Activated naive CD4-positive, alpha-beta T cell (primary cell): ENCODE measurements at regions not wholly inside any gene's neighbourhood (a gene's known extent, or its start where the extent isn't known, plus 50 kb on each side); places are given as distances from the start of the nearest gene placed in this dataset.
"Not testable (repeated sequence)": the region's sequence is repeated elsewhere in the genome, so short reads cannot be mapped to it uniquely, and the experiment has no call there.

Experiments
- DNase-seq, 4 experiments: peaks; one replicate each; lab custom pipeline; 2025; lab: John Stamatoyannopoulos, UW

GRCh38 chr1:193408782-193409293 lies 222.4 kb upstream of the B3GALT2 start:
- DNase-seq: no peak

GRCh38 chr1:193406901-193407300 lies 220.5 kb upstream of the B3GALT2 start:
- no peak for DNase-seq

- DNase-seq: no peak
Measured at GRCh38 chr1:193404236-193404635, 217.8 kb upstream of the B3GALT2 start.

- DNase-seq: no peak
Measured at GRCh38 chr1:193402977-193403376, 216.6 kb upstream of the B3GALT2 start.

- no peak for DNase-seq
Measured at GRCh38 chr1:193402037-193402436, 215.6 kb upstream of the B3GALT2 start.

GRCh38 chr1:193394336-193394735 lies 207.9 kb upstream of the B3GALT2 start:
- DNase-seq: no peak

- no peak for DNase-seq
Measured at GRCh38 chr1:193392686-193393085, 206.3 kb upstream of the B3GALT2 start.

- no peak for DNase-seq
Measured at GRCh38 chr1:193388683-193389082, 202.3 kb upstream of the B3GALT2 start.

GRCh38 chr1:193388165-193388564 lies 201.8 kb upstream of the B3GALT2 start:
- DNase-seq: no peak

- no peak for DNase-seq
Measured at GRCh38 chr1:193387406-193387805, 201.0 kb upstream of the B3GALT2 start.

GRCh38 chr1:193378451-193378850 lies 192.0 kb upstream of the B3GALT2 start:
- DNase-seq: not testable (repeated sequence)

- no peak for DNase-seq
Measured at GRCh38 chr1:193377472-193377871, 191.1 kb upstream of the B3GALT2 start.

- no peak for DNase-seq
Measured at GRCh38 chr1:193372553-193372952, 186.1 kb upstream of the B3GALT2 start.

- no peak for DNase-seq
Measured at GRCh38 chr1:193368302-193368701, 181.9 kb upstream of the B3GALT2 start.

GRCh38 chr1:193367863-193368262 lies 181.4 kb upstream of the B3GALT2 start:
- no peak for DNase-seq

GRCh38 chr1:193366764-193367507 lies 180.5 kb upstream of the B3GALT2 start:
- no peak for DNase-seq

GRCh38 chr1:193365966-193366365 lies 179.6 kb upstream of the B3GALT2 start:
- no peak for DNase-seq

- DNase-seq: no peak
Measured at GRCh38 chr1:193359631-193360030, 173.2 kb upstream of the B3GALT2 start.

- DNase-seq: no peak
Measured at GRCh38 chr1:193358419-193358818, 172.0 kb upstream of the B3GALT2 start.

- DNase-seq: no peak
Measured at GRCh38 chr1:193356249-193356648, 169.8 kb upstream of the B3GALT2 start.

- DNase-seq: no peak
Measured at GRCh38 chr1:193355626-193356025, 169.2 kb upstream of the B3GALT2 start.

GRCh38 chr1:193355178-193355577 lies 168.8 kb upstream of the B3GALT2 start:
- DNase-seq: no peak

- no peak for DNase-seq
Measured at GRCh38 chr1:193348769-193349535, 162.5 kb upstream of the B3GALT2 start.
